Activated naive CD4-positive, alpha-beta T cell treated with anti-CD3 and anti-CD28 coated beads, Interleukin-2, amount 50 U/mL, for 16 hours (primary cell): ENCODE measurements at regions not wholly inside any gene's neighbourhood (a gene's known extent, or its start where the extent isn't known, plus 50 kb on each side); places are given as distances from the start of the nearest gene placed in this dataset.

ENCODE experiments used
- DNase-seq: peaks from one replicate; pipeline ENCODE4 v3.0.0-alpha.2; 2020

DNA sequence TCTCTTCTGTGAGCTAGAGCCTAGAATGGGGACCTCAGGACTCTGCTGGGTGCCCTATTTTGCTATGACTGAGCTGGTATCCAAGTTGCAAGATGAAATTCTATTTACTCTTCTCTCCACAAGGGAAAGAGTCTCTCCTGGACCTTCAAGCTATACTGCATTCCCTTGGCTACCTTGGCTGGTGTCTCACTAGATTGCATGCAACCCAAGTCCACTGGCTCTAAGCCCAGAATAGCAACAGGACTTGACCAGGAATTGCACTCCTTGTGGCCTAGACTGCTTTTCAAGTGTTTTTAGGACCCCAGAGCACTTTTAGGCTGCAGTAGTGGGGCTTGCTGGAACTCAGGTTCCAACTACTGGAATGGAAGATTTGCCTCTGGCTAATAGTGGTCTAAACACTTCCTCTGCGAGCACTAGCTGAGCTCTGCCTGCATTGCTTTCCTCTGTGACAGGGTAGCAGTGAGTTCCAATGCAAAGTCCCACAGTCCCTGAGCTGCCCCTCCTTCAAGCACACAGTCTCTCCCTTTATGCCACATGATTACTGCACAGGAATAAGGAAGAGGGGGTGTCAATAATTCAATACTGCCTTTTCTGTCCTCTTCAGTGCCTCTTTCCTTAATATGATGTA lies 1009.1 kb upstream of the FLRT2 start:
- no peak for DNase-seq

DNA sequence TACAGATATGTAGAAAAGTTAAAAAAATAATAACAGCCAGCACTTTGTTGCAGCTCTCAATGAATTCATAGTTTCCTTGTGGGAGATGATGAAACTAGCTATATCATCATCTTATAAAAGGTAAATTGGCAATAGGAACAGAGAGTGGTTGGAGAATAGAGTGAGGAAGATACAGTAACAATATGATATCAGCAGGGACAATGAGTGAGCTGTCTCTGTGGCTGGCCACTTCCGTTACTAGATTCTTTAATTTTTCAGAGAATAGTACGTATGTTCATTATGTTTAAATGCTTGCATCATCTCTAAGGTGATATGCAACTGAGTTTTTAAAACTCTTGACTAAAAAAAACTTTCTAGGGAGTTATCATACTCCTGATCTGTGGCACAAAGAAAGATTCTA lies 1006.2 kb upstream of the FLRT2 start:
- DNase-seq: no peak

GRCh38 chr14:84527706-84528105 lies 1002.2 kb upstream of the FLRT2 start:
- DNase-seq: no peak

DNA sequence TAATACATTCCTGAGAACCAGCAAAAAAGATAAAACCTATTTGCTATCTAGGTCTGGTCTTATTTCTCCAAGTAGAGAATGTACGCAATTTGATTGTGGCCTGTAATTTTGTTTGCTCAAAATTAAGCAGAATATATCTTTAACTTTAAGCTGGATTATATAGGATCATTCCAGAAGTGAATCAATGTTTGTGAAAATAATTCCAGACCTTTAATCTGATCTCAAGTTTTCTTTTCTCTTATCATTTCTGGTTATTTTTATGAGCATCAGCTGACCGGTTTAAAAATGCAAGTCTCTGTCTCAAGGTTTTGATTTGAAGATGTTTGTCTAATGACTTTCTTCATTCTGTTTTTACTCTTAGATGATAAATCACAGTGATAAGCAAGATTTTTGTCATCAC lies 997.9 kb upstream of the FLRT2 start:
- no peak for DNase-seq

DNA sequence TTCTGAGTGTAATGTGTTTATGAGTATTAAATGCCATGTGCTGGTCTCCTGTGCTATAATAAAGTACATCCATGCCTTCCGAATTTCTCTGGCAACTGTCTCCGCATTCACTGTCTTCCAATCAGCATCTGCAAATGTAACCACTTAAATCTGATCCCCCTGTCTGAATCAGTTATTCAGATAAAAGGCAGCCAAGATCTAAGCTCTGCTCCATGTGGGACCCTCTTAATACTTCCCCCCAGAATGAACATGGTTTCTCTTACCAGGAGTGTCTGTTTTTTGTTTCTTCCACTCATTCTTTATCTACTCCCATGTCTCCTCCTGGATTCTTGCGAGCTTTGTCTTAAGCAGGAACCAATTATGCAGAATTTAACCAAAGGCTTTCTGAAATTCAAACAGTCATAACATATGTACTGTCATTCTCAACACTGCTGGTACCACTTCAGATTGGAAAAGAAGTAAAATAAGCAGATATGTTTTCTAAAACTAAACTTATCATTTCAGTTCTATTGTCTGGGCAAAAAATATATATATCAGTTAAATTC lies 996.7 kb upstream of the FLRT2 start:
- DNase-seq: no peak

GRCh38 chr14:84533791-84534190 lies 996.2 kb upstream of the FLRT2 start:
- no peak for DNase-seq

DNA sequence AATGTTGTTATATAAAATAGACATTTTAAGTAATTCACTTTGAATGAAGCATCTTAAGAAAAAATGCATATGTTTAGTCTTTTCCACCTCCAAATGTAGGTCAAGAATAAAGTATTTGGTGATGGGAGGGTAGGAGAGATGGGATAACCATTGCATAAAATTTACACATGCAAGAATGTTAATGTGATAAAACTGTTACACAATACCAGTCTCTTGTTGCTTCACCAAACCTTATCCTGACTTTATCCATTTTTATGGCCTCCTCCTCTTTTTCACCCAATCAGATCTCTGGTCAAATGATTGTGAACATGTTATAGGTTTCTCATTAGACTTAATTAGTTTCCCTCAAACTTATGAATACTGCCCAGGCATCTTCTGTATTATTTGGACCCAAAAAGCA lies 994.5 kb upstream of the FLRT2 start:
- no peak for DNase-seq

GRCh38 chr14:84535976-84536375 lies 994.0 kb upstream of the FLRT2 start:
- no peak for DNase-seq

- DNase-seq: no peak
These were observed 988.9 kb upstream of the FLRT2 start for GRCh38 chr14:84541018-84541417.

- DNase-seq: no peak
These were observed 986.1 kb upstream of the FLRT2 start for GRCh38 chr14:84543859-84544258.

- DNase-seq: no peak
These were observed 985.3 kb upstream of the FLRT2 start for GRCh38 chr14:84544486-84545131.

- DNase-seq: no peak
These were observed 983.7 kb upstream of the FLRT2 start for GRCh38 chr14:84546236-84546635.

GRCh38 chr14:84554136-84554535 lies 975.8 kb upstream of the FLRT2 start:
- DNase-seq: no peak

- DNase-seq: no peak
These were observed 974.5 kb upstream of the FLRT2 start for GRCh38 chr14:84555493-84555892.

GRCh38 chr14:84566109-84566508 lies 963.8 kb upstream of the FLRT2 start:
- DNase-seq: no peak

DNA sequence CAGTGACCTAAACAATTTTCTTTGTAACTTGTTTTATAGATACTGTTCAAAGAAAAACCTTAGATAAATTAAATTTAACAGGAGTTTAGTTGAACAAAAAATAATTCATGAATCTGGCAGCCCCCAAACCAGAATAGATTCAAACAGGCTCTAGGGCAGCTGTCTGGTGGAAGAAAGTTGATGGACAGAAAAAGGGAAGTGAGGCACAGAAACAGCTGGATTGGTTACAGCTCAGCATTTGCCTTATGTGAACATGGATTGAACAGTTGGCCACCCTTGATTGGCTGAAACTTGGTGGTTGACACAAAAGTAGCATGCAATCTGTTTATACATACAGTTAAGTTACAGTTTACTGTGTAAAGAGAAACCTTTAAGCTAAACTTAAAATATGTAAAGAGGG lies 954.3 kb upstream of the FLRT2 start:
- DNase-seq: no peak

DNA sequence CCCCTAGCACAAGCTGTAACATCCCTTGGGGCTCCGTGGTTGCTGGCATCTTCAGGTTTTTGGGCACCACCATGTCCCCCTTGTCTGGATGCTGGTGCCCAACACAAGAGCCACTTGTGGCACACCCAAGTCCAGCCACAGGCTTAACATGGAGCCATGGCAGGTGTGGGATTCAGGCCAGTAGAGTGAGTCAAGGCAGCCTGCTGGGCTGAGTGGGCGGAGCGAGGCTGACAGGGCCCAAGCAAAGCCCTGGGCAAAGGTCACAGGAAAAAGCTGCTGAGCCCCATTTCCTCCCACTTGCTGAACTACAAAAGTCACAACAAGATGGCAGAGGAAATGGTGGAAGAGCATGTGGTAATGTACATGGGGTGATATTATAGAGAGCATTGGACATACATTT lies 950.7 kb upstream of the FLRT2 start:
- no peak for DNase-seq

- DNase-seq: no peak
These were observed 948.9 kb upstream of the FLRT2 start for GRCh38 chr14:84581041-84581440.

GRCh38 chr14:84584511-84584910 lies 945.4 kb upstream of the FLRT2 start:
- no peak for DNase-seq

DNA sequence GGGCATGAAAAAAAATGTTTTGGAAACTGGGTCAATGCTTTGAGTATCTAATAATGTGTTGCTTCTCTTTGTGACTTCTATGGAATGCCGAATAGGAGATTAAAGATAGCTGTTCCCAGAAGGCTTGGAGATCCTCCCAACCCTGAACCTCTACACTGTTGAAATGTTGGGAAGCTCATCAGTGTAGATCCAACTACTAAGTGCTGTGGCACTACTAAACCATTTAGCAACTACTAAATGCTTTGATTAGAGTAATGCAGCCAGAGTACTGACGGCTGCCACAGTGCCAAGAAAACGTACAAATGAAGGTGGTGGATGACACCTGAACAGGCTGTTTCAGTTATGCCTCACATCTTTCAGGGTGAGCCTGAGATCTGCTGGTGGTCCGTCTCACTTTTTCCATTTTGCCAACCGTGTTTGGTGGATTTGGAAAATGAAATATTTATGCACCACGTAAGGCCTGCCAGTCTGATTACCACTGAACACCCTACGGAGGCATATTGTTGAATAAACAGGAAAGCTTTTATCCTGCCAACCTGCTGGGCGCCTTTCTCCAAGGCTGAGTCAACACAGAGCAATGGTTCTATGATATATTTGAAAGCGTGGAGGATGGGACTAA lies 938.0 kb upstream of the FLRT2 start:
- no peak for DNase-seq

DNA sequence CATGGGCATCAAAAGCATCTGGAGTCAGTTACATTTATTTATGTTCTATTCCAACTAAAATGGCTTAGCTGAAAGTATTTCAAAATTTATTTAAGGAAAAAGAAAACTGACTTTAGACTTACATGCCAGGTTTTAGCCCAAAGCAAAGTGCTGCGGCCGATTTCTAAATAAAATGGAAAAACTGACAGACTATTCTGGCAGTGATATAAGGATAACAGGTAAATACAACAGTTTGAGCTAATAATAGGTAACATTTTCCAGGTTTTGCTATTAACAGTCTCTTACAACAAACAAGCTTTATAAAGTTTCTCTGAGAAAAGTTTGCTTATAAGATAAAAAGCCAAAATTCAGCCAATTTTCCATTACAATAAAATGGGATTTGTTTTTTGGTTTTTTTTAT lies 937.2 kb upstream of the FLRT2 start:
- DNase-seq: no peak

DNA sequence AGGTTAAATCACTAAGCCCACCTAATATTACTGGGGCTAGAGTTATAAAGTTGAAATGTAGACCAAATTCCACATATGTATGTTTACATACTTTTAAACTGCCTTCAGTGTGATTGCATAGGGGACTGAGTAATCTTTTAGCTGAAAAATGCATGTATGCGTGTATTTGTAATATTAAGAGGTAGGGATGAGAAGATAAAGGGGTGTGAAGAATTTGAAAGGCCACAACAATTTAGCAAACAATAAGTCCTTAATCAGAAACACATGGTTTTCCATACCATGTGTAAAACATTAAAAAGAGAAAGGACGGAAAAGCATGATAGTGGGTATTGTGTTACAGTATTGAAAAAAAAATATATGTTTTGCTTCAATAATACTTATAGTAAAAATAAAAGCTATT lies 919.9 kb upstream of the FLRT2 start:
- no peak for DNase-seq

- no peak for DNase-seq
These were observed 907.6 kb upstream of the FLRT2 start for GRCh38 chr14:84622357-84622756.

GRCh38 chr14:84643446-84643845 lies 886.5 kb upstream of the FLRT2 start:
- DNase-seq: no peak
